LoVo (cell line): ENCODE measurements at regions not wholly inside any gene's neighbourhood (a gene's known extent, or its start where the extent isn't known, plus 50 kb on each side); places are given as distances from the start of the nearest gene placed in this dataset.

ENCODE experiments used
- DNase-seq: peaks from one replicate; pipeline ENCODE4 v3.0.0-alpha.2; 2016; ENCODE audit warnings: low spot score

GRCh38 chr4:164503874-164504273 lies 250.1 kb upstream of the SMIM31 start:
- DNase-seq = no peak

- DNase-seq = no peak
Observed at GRCh38 chr4:164508097-164508496, 245.8 kb upstream of the SMIM31 start.

- DNase-seq = no peak
Observed at GRCh38 chr4:164508771-164509170, 245.2 kb upstream of the SMIM31 start.

GRCh38 chr4:164509951-164510350 lies 244.0 kb upstream of the SMIM31 start:
- peak; percentile 46 for DNase-seq

- DNase-seq = no peak
Observed at GRCh38 chr4:164512124-164512523, 241.8 kb upstream of the SMIM31 start.

GRCh38 chr4:164514765-164515164 lies 239.2 kb upstream of the SMIM31 start:
- no peak for DNase-seq

GRCh38 chr4:164524789-164525188 lies 229.1 kb upstream of the SMIM31 start:
- DNase-seq = no peak

GRCh38 chr4:164526933-164527583 lies 226.9 kb upstream of the SMIM31 start:
- no peak for DNase-seq

GRCh38 chr4:164529058-164529457 lies 224.9 kb upstream of the SMIM31 start:
- DNase-seq = no peak

- no peak for DNase-seq
Observed at GRCh38 chr4:164529486-164529885, 224.4 kb upstream of the SMIM31 start.

GRCh38 chr4:164531336-164531735 lies 222.6 kb upstream of the SMIM31 start:
- no peak for DNase-seq

- DNase-seq = peak; percentile 54
Observed at GRCh38 chr4:164536814-164537213, 217.1 kb upstream of the SMIM31 start.

GRCh38 chr4:164538097-164538496 lies 215.8 kb upstream of the SMIM31 start:
- DNase-seq = no peak

GRCh38 chr4:164540987-164541386 lies 212.9 kb upstream of the SMIM31 start:
- DNase-seq = no peak

GRCh38 chr4:164542431-164542830 lies 211.5 kb upstream of the SMIM31 start:
- DNase-seq = no peak

GRCh38 chr4:164550989-164551712 lies 202.8 kb upstream of the SMIM31 start:
- DNase-seq = no peak

GRCh38 chr4:164551713-164552040 lies 202.3 kb upstream of the SMIM31 start:
- no peak for DNase-seq

- no peak for DNase-seq
Observed at GRCh38 chr4:164571593-164572390, 182.1 kb upstream of the SMIM31 start.

GRCh38 chr4:164572877-164573279 lies 181.1 kb upstream of the SMIM31 start:
- no peak for DNase-seq

- DNase-seq = no peak
Observed at GRCh38 chr4:164575861-164576260, 178.1 kb upstream of the SMIM31 start.

GRCh38 chr4:164579270-164579942 lies 174.5 kb upstream of the SMIM31 start:
- DNase-seq = no peak

GRCh38 chr4:164591666-164592065 lies 162.3 kb upstream of the SMIM31 start:
- no peak for DNase-seq

GRCh38 chr4:164595751-164596150 lies 158.2 kb upstream of the SMIM31 start:
- no peak for DNase-seq
